Activated CD8-positive, alpha-beta memory T cell treated with anti-CD3 and anti-CD28 coated beads, Interleukin-2, amount 10 ng/mL, durations not matched to agents 7 days and 5 days (primary cell): ENCODE measurements at regions not wholly inside any gene's neighbourhood (a gene's known extent, or its start where the extent isn't known, plus 50 kb on each side); places are given as distances from the start of the nearest gene placed in this dataset.
A peak's percentile ranks its signal among the peaks of the same experiment; 100 is the strongest.

Experiments
- ATAC-seq: fragments of 150-1000 bp; cut with Tn5 transposase; one replicate; pipeline ENCODE4 v1.10.0; 2021; ENCODE audit warnings: moderate library complexity
- CTCF ChIA-PET: fragments of 350-600 bp; sonication (Branson Sonifier 250); formaldehyde crosslinking; loops from one replicate; lab custom pipeline; 2021; ENCODE audit warnings: antibody characterized with exemption; lab: Charles Lee
- DNase-seq: peaks from one replicate; pipeline ENCODE4 v3.0.0-alpha.2; 2020
- H3K27ac Mint-ChIP-seq: one replicate; pipeline ENCODE4 v1.8.0; 2021; ENCODE audit warnings: mild to moderate bottlenecking, mixed read lengths
- H3K27me3 Mint-ChIP-seq: one replicate; pipeline ENCODE4 v1.8.0; 2021; ENCODE audit warnings: mixed read lengths
- H3K36me3 Mint-ChIP-seq: one replicate; pipeline ENCODE4 v1.8.0; 2021; ENCODE audit warnings: mild to moderate bottlenecking, mixed read lengths
- H3K4me1 Mint-ChIP-seq: one replicate; pipeline ENCODE4 v1.8.0; 2021; ENCODE audit warnings: mixed read lengths
- H3K4me3 Mint-ChIP-seq: one replicate; pipeline ENCODE4 v1.8.0; 2021; ENCODE audit warnings: mild to moderate bottlenecking, moderate library complexity, mixed read lengths
- H3K9me3 Mint-ChIP-seq: one replicate; pipeline ENCODE4 v1.8.0; 2022; ENCODE audit warnings: low read depth, mixed read lengths

DNA sequence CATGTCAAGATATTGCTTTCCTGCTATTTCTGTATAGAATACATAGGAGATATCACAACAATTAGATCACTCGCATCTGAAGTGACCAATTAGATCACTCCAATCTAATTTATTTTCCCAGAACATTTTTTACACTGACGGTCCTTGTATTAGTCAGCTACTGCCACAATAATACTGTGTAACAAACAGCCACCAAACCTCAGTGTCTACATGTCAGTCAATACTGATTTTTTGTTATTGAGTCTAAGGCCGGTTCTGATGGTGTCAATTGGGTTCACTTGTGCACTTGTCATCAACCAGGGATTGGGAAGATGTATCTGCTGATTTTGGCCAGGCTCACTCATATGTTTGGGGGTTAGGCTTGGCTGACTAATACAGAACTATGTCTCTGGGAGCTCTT, 275.9 kb upstream of the NFE2L3 start:
- Mint-ChIP-seq H3K27me3 (peaks cover 65% of the 10 kb centered on the region), H3K27ac (no peak overlapping the region), H3K9me3 (no peaks in the 10 kb centered on the region), H3K36me3 (no peaks in the 10 kb centered on the region), H3K4me1 (no peaks in the 10 kb centered on the region), H3K4me3 (no peak overlapping the region)
- ATAC-seq: no peak
- CTCF ChIA-PET: interaction anchor here (0.7 kb wide), 1 partner anchor 17 kb away, joined by 3 read pairs; no protein-coding TSS in a partner anchor
- no peak for DNase-seq

DNA sequence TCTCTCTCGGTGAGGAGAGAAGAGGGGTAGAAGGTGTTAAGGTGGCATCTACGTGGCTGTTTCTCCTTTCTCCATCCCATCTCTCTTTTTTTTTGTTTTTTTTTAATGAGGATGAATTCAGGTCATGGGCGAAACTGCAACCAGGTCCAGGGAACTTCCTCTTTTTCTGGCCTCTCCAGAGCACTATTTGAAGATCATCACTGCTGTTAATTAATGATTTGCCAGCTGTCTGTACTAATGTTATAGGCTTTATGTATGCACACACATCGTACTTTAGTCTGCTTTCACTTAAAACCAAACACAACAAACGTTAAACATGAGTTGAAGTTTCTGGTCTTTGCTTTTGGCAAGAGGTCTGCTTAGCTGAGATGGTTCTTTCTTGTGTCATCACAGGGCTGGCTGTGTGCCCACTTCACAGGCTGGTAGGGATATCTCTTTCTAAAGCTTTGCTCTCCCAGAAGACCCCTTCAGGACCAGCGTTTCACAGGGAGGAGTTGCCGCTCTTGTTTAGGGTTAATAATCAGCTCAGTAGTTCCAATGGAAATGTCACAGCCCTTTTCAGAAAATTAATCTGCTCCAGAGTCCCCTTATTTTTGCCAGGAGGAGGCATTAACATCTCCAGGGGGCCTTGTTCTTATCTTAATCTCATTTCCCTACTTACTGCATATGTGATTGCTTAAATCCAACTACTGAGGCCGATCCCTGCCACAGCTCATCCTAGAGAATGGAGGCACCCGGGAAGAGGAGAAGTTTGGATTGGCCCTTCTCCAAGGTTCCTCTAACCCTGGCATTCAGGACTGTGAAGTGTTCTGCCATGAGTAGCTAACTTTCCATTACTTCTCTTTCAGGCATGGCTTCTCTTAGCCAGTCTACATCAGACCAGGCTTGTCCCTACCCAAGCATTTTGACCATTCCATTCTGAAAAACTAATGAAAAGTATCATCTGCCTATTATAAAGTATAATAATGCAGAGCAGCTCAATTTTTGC, 273.9 kb upstream of the NFE2L3 start:
- H3K27me3 Mint-ChIP-seq: peaks cover 60% of the 10 kb centered on the region
- no peak for ATAC-seq
- DNase-seq: no peak
- no peaks in the 10 kb centered on the region for H3K36me3 Mint-ChIP-seq
- no peaks in the 10 kb centered on the region for H3K9me3 Mint-ChIP-seq
- CTCF ChIA-PET: interaction anchor here (0.9 kb wide), 1 partner anchor 18 kb away, joined by 3 read pairs; no protein-coding TSS in a partner anchor
- H3K4me1 Mint-ChIP-seq: no peaks in the 10 kb centered on the region
- no peak overlapping the region for H3K27ac Mint-ChIP-seq
- H3K4me3 Mint-ChIP-seq: no peak overlapping the region

DNA sequence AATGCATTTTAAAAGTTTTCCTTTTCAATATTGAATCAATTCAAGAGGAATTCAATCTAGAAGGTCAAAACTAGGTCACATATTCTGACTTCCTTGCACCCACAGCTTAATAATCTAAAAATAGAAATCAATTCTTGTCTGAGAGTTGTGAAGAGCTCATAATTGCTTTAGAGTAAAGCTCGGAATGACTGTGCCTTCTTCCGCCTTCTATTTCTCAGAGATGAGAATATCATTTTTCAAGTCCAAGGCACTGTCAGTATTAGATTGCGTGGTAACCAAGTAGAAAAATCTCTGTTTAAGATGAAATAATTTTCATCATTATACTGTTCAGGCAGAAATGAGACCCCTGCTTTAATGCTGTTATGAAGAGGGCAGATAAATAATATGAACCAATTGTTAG, 272.2 kb upstream of the NFE2L3 start:
- CTCF ChIA-PET: interaction anchor here (3.7 kb wide), 1 partner anchor 13 kb away, joined by 17 read pairs; no protein-coding TSS in a partner anchor
- Mint-ChIP-seq H3K4me1 (no peaks in the 10 kb centered on the region), H3K9me3 (no peaks in the 10 kb centered on the region), H3K36me3 (no peaks in the 10 kb centered on the region), H3K27ac (no peak overlapping the region), H3K27me3 (peaks cover 59% of the 10 kb centered on the region), H3K4me3 (no peak overlapping the region)
- DNase-seq: no peak
- no peak for ATAC-seq

DNA sequence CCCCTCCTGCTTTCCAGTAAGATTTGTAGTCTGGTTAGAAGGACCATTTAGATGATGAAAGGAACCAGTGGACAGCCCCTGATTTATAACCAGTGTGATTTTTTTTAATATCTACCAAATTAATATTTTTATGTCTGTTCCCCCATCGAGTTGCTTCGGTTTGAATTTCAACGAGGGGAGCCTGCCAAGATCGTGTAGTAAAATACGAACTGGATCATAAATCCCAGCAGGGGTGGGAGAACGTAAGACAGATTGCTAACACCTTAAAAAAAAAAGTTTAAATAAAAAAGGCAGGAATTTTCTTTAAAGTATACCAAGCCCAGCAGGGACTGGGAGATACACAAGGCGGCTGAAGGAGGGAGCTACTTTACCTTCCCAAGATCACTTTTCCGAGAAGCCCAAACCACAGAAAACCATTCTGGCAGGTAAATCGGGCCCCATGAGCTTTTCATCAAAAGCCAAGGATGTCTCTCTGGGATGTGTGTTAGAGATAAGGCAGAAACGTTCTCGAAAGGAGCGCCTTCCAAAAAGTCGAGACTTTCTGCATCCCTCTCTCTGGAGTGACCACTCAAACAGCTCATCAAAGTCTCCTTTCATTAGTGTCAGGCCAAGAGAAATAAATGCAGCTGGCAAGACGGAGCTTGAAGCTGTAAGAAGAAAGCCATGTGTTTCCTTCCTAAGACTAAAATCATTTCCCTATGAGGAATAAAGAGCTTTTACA, 270.5 kb upstream of the NFE2L3 start:
- H3K36me3 Mint-ChIP-seq: no peaks in the 10 kb centered on the region
- peaks cover under 1% of the 10 kb centered on the region for H3K4me1 Mint-ChIP-seq
- H3K9me3 Mint-ChIP-seq: no peaks in the 10 kb centered on the region
- CTCF ChIA-PET: interaction anchor here (1.0 to 3.7 kb wide), 3 partner anchors 12 to 15 kb away, joined by 3 to 17 read pairs (median 5); no protein-coding TSS in a partner anchor
- DNase-seq: no peak
- H3K27me3 Mint-ChIP-seq: peaks cover 53% of the 10 kb centered on the region
- ATAC-seq: no peak
- H3K4me3 Mint-ChIP-seq: no peak overlapping the region
- H3K27ac Mint-ChIP-seq: no peak overlapping the region

DNA sequence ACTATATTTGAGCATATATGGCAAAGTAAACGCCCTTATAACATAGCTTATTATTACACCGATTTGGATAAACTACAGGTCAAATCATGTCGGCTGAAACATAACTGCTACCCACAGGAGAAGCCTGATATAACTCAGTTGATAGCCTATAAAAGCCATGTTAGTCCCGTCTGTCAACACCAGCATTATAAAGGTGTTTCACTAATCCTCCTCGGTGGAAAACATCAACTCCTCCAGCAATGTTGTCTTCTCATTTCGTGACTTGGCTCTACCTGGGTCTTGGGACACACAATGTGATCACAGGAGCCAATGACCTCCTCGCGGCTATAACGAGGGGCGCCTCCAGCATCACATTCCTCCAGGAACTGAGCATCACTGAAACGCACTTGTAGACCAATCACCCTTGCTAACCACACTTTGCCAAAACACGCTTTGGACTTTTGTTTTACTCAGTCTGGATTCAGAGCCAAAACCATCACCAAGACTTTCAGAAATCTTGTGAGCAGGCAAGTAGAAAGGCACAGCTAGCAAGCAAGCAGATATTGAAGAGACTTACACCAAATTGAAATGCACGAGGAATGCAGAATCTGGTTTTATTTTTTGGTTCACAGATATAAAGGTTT, 269.7 kb upstream of the NFE2L3 start:
- ATAC-seq (no peak), DNase-seq (no peak)
- CTCF ChIA-PET: interaction anchor here (1.0 to 3.7 kb wide), 3 partner anchors 11 to 14 kb away, joined by 3 to 17 read pairs (median 5); no protein-coding TSS in a partner anchor
- Mint-ChIP-seq H3K9me3 (no peaks in the 10 kb centered on the region), H3K27me3 (peaks cover 45% of the 10 kb centered on the region), H3K27ac (no peak overlapping the region), H3K4me3 (no peak overlapping the region), H3K36me3 (no peaks in the 10 kb centered on the region), H3K4me1 (peaks cover 8% of the 10 kb centered on the region)

DNA sequence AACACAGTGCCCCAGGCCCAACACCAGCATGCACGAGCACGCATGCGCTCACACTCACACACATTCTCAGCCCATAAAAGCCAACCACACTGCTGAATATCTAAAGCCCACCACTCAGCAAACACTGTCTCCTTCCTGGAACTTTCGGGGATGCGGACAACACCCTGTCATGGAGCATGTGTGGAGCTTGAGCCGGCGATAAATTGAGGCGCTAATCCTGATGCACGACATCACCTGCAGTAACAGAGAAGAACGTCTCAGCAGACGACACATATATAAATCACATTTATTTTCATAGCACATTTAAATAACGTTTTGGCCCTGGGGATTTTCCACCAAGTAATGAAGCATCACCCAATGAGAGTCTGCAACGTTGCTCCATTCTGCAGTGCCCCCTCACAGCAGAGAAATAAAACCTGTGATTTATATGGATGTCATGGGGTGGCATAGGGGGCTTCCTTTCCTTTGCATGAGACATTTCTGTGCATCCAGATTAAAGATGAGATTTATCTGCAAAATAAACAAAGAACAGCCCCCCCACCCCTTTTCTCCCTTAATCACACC, 267.7 kb upstream of the NFE2L3 start:
- H3K4me1 Mint-ChIP-seq: peaks cover 8% of the 10 kb centered on the region
- no peak overlapping the region for H3K27ac Mint-ChIP-seq
- CTCF ChIA-PET: no interaction called here
- no peak for DNase-seq
- no peak for ATAC-seq
- peaks cover 37% of the 10 kb centered on the region for H3K27me3 Mint-ChIP-seq
- no peak overlapping the region for H3K4me3 Mint-ChIP-seq
- H3K9me3 Mint-ChIP-seq: no peaks in the 10 kb centered on the region
- H3K36me3 Mint-ChIP-seq: no peaks in the 10 kb centered on the region

DNA sequence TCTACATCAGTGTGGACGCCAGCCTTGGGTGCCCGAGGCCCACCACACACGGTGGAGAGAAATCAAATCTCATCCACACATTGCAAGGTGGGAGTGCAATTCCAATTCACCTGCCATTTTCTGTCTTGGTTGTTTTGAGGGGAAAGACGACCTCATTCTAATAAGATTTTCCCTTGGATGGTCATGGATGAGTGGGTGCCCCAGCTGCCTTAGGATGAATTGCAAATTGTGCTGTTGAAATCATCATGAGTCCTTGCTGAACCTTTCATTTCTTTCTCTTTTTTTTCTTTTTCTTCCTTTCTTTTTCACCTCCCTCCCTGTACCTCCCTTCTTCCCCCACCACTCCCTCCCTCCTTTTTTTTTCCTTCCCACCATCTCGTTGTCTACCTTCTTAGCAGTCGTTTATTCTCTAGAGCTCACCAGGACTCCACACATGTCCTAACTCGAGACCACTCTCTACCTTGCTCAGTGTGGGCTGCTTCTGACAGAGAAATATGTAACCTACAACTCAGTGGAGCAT, 266.9 kb upstream of the NFE2L3 start:
- peaks cover 8% of the 10 kb centered on the region for H3K4me1 Mint-ChIP-seq
- no peak overlapping the region for H3K4me3 Mint-ChIP-seq
- peaks cover 44% of the 10 kb centered on the region for H3K27me3 Mint-ChIP-seq
- H3K9me3 Mint-ChIP-seq: no peaks in the 10 kb centered on the region
- ATAC-seq (no peak), DNase-seq (no peak)
- H3K27ac Mint-ChIP-seq: no peak overlapping the region
- CTCF ChIA-PET: no interaction called here
- H3K36me3 Mint-ChIP-seq: no peaks in the 10 kb centered on the region

DNA sequence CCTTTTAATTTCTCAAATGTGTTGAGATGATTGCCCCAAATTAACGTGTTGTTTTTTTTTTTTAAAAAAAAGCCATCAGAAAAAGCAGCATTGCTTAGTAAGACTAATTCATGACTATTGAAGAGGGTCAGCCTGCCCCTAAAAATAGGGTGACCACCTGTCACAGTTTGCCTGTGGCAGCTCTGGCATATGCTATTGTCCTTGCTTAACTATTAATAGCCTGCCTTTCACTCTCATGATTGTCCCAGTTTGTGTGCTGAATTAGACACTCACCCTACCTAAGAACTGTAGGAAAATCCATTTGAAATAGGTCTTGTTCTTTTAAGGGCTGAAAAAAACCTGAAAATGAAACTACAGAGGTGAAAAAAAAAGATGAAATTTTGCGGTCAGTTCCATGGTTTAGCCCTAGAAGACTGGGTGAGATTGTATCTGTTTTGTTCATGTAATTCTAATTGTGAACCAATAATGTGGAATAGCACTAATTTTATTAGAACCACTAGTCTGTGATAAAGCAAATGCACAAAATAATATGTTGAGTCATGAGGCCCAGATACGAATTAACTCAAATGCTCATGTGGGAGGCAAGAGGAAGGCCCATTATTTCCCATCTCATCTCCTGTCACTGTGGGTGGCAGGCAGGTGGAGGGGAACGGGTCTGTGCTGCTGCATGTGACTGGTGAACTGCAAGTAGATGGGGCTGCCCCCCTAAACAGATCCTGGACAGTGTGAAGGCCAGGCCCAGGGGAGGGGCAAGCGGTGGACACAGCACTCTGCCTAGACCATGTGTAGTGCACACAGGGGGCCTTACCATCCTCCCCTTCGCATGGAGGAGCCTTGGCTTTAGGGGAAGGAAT, 265.4 kb upstream of the NFE2L3 start:
- CTCF ChIA-PET: interaction anchor here (1.9 kb wide), 1 partner anchor 21 kb away, joined by 5 read pairs; no protein-coding TSS in a partner anchor
- Mint-ChIP-seq H3K4me3 (no peak overlapping the region), H3K36me3 (no peaks in the 10 kb centered on the region), H3K4me1 (peaks cover 8% of the 10 kb centered on the region), H3K27me3 (peaks cover 40% of the 10 kb centered on the region), H3K9me3 (no peaks in the 10 kb centered on the region), H3K27ac (no peak overlapping the region)
- no peak for DNase-seq
- ATAC-seq: peak; percentile 23

DNA sequence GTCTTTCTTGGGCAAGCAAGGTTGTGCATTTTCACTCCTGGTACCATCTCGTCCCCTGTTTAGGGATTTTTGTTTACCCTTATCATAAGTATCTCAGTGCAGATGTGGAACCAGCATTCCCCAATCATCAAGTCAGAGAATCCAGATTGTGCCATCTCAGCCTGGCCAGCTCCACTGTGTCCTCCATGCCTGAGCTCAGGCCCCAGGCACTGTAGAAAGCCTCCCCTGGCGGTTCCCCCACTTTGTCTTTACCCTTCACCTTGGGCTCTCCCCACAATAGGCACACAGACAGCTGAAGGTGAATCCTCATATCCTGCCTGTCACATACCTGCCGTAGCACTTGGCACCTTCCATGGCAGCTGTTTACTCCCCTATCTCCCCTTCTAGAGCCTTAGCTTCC, 264.7 kb upstream of the NFE2L3 start:
- Mint-ChIP-seq H3K4me3 (no peak overlapping the region), H3K27me3 (peaks cover 42% of the 10 kb centered on the region), H3K27ac (no peak overlapping the region), H3K36me3 (no peaks in the 10 kb centered on the region), H3K9me3 (no peaks in the 10 kb centered on the region), H3K4me1 (peaks cover 8% of the 10 kb centered on the region)
- CTCF ChIA-PET: interaction anchor here (1.9 kb wide), 1 partner anchor 22 kb away, joined by 5 read pairs; no protein-coding TSS in a partner anchor
- DNase-seq: no peak
- no peak for ATAC-seq

DNA sequence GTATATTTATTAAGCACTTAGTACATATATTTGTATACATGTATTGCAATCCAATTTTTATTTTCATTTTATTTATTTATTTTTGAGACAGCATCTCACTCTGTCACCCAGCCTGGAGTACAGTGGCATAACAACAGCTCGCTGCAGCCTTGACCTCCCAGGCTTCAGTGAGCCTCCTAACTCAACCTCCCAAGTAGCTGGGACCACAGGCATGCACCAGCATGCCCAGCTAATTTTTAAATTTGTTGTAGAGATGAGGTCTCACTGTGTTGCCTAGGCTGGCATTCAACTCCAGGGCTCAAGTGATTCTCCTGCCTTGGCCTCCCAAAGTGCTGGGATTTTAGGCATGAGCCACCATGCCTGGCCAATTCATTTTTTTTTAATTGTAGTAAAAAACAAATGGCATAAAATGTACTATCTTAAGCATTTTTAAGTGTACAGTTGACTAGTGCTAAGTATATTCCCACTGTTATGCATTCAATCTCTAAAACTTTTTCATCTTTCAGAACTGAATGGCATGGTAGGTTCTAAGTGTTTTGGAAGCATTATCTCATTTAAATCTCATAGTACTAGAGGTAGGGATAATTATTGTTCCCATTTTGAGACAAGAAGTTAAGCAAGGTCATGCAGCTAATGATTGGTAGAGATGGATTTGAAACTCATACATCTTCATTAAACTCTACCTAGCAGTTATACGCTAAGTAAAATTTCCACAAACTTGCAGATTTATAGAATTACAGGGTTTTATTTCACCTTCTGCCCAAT, 264.0 kb upstream of the NFE2L3 start:
- Mint-ChIP-seq H3K27ac (no peak overlapping the region), H3K36me3 (no peaks in the 10 kb centered on the region), H3K27me3 (peaks cover 38% of the 10 kb centered on the region), H3K4me1 (peaks cover 11% of the 10 kb centered on the region), H3K9me3 (no peaks in the 10 kb centered on the region), H3K4me3 (no peak overlapping the region)
- CTCF ChIA-PET: interaction anchor here (0.9 to 1.9 kb wide), 3 partner anchors 23 to 482 kb away, joined by 3 to 5 read pairs (median 4); no protein-coding TSS in a partner anchor
- DNase-seq: no peak
- no peak for ATAC-seq

DNA sequence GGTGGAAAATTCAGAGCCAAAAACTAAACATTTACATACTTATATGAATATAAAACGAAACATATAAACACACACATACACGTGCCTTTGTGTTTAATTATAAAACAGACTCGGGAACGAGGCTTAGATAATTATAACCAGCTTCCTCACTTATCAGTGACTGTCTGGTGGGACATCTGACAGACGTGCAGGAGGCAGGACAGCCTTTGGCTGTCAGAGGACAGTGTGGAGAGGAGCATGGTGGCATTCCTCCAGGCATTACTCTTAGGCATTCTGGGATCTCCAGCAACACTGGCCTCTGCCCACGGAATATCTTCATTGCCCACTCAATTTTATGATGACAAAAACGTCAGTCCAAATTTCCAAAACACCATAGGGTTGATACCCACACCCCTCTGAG, 262.2 kb upstream of the NFE2L3 start:
- ATAC-seq: no peak
- Mint-ChIP-seq H3K4me1 (peaks cover 28% of the 10 kb centered on the region), H3K9me3 (no peaks in the 10 kb centered on the region), H3K4me3 (no peak overlapping the region), H3K27me3 (peaks cover 26% of the 10 kb centered on the region), H3K27ac (no peak overlapping the region), H3K36me3 (peaks cover 2% of the 10 kb centered on the region)
- no peak for DNase-seq
- CTCF ChIA-PET: no interaction called here
